ENCODE measurements at regions not wholly inside any gene's neighbourhood (a gene's known extent, or its start where the extent isn't known, plus 50 kb on each side); places are given as distances from the start of the nearest gene placed in this dataset.

- TF ChIP-seq POLR2A (IDR thresholded peaks at IDR 0.05; ENCODE audit: borderline replicate concordance, extremely low read depth, insufficient read depth, insufficient read length), result no peak
Measured at GRCh38 chr10:78579576-78579975, 489.2 kb upstream of the ZMIZ1 start (continued).

GRCh38 chr10:78579995-78580394 lies 488.8 kb upstream of the ZMIZ1 start:
- no peak for ATAC-seq
- H2AFZ ChIP-seq (ENCODE audit: low read depth, low read length, poor library complexity, severe bottlenecking), result no peak overlapping the region

More at GRCh38 chr10:78579995-78580394, 488.8 kb upstream of the ZMIZ1 start:
- BruUV-seq (replicated peaks), result no TSS peak
- ChIA-PET POLR2A (no interaction called here), RAD21 (ENCODE audit: low non-redundant PET in 1 of 2, low total read pairs in 2 of 2, uncharacterized antibody in 2 of 2, unreplicated experiment in 2 of 2) (no interaction called here), CTCF (no interaction called here)
- no peaks in the 10 kb centered on the region for H3K9me2 ChIP-seq (ENCODE audit: insufficient read depth)
- H3K27ac ChIP-seq (ENCODE audit: low read depth, low read length), result no peak overlapping the region
- H3K79me2 ChIP-seq (ENCODE audit: insufficient read depth, low read length), result no peaks in the 10 kb centered on the region
- peaks cover 0 to 5% of the 10 kb centered on the region in 2 experiments; a peak in 2 of 4 replicates for H3K4me1 ChIP-seq (ENCODE audit: control insufficient read depth in 1 of 2, insufficient read depth in 2 of 2, low read length in 2 of 2)
- TF ChIP-seq POLR2AphosphoS5 (IDR thresholded peaks at IDR 0.05; ENCODE audit: low read depth, low read length) (no peak), EZH2phosphoT487 (IDR thresholded peaks at IDR 0.05; ENCODE audit: borderline replicate concordance) (no peak), YY1 (IDR thresholded peaks at IDR 0.05; ENCODE audit: extremely low read depth, insufficient replicate concordance, low read depth, low read length) (no peak), TCF7L2 (IDR thresholded peaks at IDR 0.05; ENCODE audit: borderline replicate concordance, extremely low read depth, insufficient read depth, insufficient read length) (no peak), SRF (IDR thresholded peaks at IDR 0.05; ENCODE audit: low read depth) (no peak), REST (IDR thresholded peaks at IDR 0.05; ENCODE audit: low read depth) (no peak), CEBPB (IDR thresholded peaks at IDR 0.05; ENCODE audit: low read depth) (no peak), RAD21 (IDR thresholded peaks at IDR 0.05; ENCODE audit: low read depth) (no peak), CTCF (IDR thresholded peaks at IDR 0.05 in 2 of 3, conservative IDR thresholded peaks at IDR 0.05 in 1 of 3; ENCODE audit: borderline replicate concordance in 1 of 3, insufficient read depth in 1 of 3, low read depth in 2 of 3, low read length in 2 of 3) (no peak), EGR1 (IDR thresholded peaks at IDR 0.05; ENCODE audit: low read depth) (no peak), SP1 (IDR thresholded peaks at IDR 0.05; ENCODE audit: low read depth) (no peak), JUND (IDR thresholded peaks at IDR 0.05) (no peak), ZNF274 (IDR thresholded peaks at IDR 0.05; ENCODE audit: low read depth, low read length) (no peak), ZFX (IDR thresholded peaks at IDR 0.05) (no peak)
- no peak for DNase-seq (ENCODE audit: low read depth, low spot score)
- no peaks in the 10 kb centered on the region for H4K20me1 ChIP-seq (ENCODE audit: insufficient read depth)
- no peaks in the 10 kb centered on the region; the same call in 1 of the 2 replicates for H3K27me3 ChIP-seq (ENCODE audit: insufficient read depth, low read length)
- no peak overlapping the region for H3K4me3 ChIP-seq (replicated peaks in 1 of 2; ENCODE audit: low read depth in 1 of 2, low read length in 2 of 2)
- no peak overlapping the region for H3K9ac ChIP-seq (ENCODE audit: low read length)
- intact Hi-C loops (cut with micrococcal nuclease), result no loop called here
- H3K4me2 ChIP-seq (ENCODE audit: low read length), result no peak overlapping the region
- H3K9me3 ChIP-seq (ENCODE audit: control insufficient read depth in 1 of 2, insufficient read depth in 1 of 2, low read depth in 1 of 2, low read length in 2 of 2), result no peaks in the 10 kb centered on the region
- no peaks in the 10 kb centered on the region for H3K36me3 ChIP-seq (ENCODE audit: control insufficient read depth in 1 of 2, insufficient read depth in 2 of 2, low read length in 2 of 2)

Data from HCT116 (cell line).